GM21717 (cell line): ENCODE measurements at regions not wholly inside any gene's neighbourhood (a gene's known extent, or its start where the extent isn't known, plus 50 kb on each side); places are given as distances from the start of the nearest gene placed in this dataset.

Experiments
- ATAC-seq: cut with Tn5 transposase; IDR thresholded peaks from one replicate; pipeline ENCODE4 v1.9.1; 2021; ENCODE audit warnings: mild to moderate bottlenecking, moderate library complexity; ENCODE audit not compliant: unreplicated experiment

- ATAC-seq, result no peak
Measured at GRCh38 chr21:39124681-39125251, 58.5 kb downstream of the PSMG1 start.

- no peak for ATAC-seq
Measured at GRCh38 chr21:39123375-39123774, 59.9 kb downstream of the PSMG1 start.

- ATAC-seq, result no peak
Measured at GRCh38 chr21:39121600-39122355, 61.5 kb downstream of the PSMG1 start.

GRCh38 chr21:39120876-39121599, 62.2 kb downstream of the PSMG1 start:
- ATAC-seq, result no peak

- ATAC-seq, result no peak
Measured at GRCh38 chr21:39119891-39120290, 63.4 kb downstream of the PSMG1 start.

GRCh38 chr21:39118604-39119215, 64.5 kb downstream of the PSMG1 start:
- ATAC-seq, result no peak

GRCh38 chr21:39118061-39118460, 65.2 kb downstream of the PSMG1 start:
- no peak for ATAC-seq

- ATAC-seq, result no peak
Measured at GRCh38 chr21:39117440-39117970, 65.7 kb downstream of the PSMG1 start.

- no peak for ATAC-seq
Measured at GRCh38 chr21:39116761-39117439, 66.4 kb downstream of the PSMG1 start.

GRCh38 chr21:39115576-39116235, 67.5 kb downstream of the PSMG1 start:
- no peak for ATAC-seq

GRCh38 chr21:39114871-39115575, 68.2 kb downstream of the PSMG1 start:
- no peak for ATAC-seq

- no peak for ATAC-seq
Measured at GRCh38 chr21:39111931-39112550, 71.2 kb downstream of the PSMG1 start.

GRCh38 chr21:39110431-39110830, 72.8 kb downstream of the PSMG1 start:
- ATAC-seq, result no peak

- no peak for ATAC-seq
Measured at GRCh38 chr21:39109596-39110210, 73.5 kb downstream of the PSMG1 start.

- no peak for ATAC-seq
Measured at GRCh38 chr21:39109163-39109530, 74.1 kb downstream of the PSMG1 start.

GRCh38 chr21:39108291-39109162, 74.7 kb downstream of the PSMG1 start:
- ATAC-seq, result no peak

- ATAC-seq, result no peak
Measured at GRCh38 chr21:39107739-39108138, 75.5 kb downstream of the PSMG1 start.
